ENCODE measurements at regions not wholly inside any gene's neighbourhood (a gene's known extent, or its start where the extent isn't known, plus 50 kb on each side); places are given as distances from the start of the nearest gene placed in this dataset.

DNA sequence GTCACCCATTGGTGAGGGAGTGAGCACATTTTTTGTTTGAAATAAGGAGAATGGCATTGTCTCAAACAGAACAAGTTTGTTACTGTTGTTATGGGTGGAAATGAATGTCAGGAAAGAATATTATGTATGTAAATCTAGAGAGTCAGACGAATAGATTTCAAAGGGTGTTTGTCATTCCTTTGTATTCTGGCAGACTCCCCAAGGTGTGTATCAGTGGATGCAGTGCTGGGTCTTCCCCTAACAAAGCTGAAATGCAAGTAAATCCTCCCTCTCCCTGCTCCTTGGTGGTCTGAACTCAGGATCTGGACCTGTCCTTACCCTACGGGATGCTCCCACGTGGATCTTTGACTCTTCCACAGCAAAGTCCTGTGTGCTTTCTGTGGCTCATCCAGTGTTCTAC, 139.5 kb upstream of the ZNF516 start:
- H3K27ac ChIP-seq = no peak overlapping the region

DNA sequence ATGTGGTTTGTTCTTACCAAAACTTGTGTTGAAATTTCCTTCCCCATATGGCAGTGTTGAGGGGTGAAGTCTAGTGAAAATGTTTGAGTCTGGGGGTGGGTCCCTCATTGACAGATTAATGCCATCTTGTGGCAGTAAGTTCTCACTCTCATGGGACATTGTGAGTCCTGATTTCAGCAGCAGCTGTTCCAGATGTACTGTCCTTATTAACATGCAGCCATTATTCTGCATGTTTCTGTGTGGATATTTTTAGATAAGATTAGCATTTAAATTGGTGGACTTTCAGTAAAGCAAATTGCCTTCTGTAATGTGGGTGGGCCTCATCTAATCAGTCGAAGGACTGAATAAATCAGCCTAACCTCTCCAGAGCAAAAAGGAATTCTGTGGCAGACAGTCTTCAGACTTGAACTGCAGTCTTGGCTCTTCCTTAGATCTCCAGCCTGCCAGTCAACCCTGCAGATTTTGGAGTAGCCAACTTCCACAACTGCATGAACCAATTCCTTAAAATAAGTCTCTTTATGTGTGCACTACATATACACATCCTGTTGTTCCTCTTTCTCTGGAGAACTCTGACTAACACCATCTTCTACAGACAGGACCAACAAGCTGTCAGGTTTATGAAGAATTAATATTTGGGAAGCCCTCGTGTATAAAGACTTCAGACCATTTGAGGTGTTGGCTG, 138.7 kb upstream of the ZNF516 start:
- TF ChIP-seq ZFX (IDR thresholded peaks at IDR 0.05; ENCODE audit: borderline replicate concordance) = no peak
- TF ChIP-seq, protein P1, sequence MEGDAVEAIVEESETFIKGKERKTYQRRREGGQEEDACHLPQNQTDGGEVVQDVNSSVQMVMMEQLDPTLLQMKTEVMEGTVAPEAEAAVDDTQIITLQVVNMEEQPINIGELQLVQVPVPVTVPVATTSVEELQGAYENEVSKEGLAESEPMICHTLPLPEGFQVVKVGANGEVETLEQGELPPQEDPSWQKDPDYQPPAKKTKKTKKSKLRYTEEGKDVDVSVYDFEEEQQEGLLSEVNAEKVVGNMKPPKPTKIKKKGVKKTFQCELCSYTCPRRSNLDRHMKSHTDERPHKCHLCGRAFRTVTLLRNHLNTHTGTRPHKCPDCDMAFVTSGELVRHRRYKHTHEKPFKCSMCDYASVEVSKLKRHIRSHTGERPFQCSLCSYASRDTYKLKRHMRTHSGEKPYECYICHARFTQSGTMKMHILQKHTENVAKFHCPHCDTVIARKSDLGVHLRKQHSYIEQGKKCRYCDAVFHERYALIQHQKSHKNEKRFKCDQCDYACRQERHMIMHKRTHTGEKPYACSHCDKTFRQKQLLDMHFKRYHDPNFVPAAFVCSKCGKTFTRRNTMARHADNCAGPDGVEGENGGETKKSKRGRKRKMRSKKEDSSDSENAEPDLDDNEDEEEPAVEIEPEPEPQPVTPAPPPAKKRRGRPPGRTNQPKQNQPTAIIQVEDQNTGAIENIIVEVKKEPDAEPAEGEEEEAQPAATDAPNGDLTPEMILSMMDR (IDR thresholded peaks at IDR 0.05) = no peak
- no peak overlapping the region for H3K27ac ChIP-seq

More for the DNA sequence above, 139.5 kb upstream of the ZNF516 start:
- TF ChIP-seq ZFX (IDR thresholded peaks at IDR 0.05; ENCODE audit: borderline replicate concordance) = no peak
- TF ChIP-seq, protein P1 (IDR thresholded peaks at IDR 0.05) = no peak

DNA sequence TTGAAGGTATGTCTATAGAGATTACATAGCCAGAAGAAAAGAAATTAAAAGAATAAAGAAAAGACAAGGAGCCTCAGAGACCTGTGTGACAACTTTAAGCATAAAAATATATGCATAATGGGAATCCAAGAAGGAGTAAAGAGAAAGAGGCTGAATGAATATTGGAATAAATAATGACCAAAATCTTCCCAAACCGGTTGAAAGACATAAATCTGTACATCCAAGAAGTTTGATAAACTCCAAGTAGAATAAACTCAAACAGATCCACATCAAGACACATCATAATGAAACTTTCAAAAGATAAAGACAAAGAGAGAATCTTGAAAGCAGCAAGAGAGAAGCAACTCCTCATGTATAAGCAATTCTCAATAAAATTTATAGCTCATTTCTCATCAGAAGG, 132.4 kb upstream of the ZNF516 start:
- H3K27ac ChIP-seq = no peak overlapping the region
- TF ChIP-seq ZFX (IDR thresholded peaks at IDR 0.05; ENCODE audit: borderline replicate concordance) = no peak
- TF ChIP-seq, protein P1 (IDR thresholded peaks at IDR 0.05) = no peak

DNA sequence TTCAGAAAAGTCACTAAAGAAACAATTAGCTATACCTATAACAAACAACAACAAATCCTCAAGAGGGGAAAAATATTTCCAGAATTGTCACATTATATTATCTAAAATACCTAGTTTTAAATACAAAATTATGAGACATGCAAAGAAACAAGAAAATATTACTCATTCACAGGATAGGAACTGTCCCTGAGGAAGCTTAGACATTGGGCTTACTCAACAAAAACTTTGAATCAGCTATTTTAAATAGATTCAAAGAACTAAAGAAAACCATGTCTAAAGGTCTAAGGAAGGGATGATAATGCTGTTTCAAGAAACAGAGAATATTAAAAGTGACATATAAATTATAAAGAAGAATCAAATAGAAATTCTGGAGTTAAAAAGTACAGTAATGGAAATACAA, 131.9 kb upstream of the ZNF516 start:
- TF ChIP-seq, protein P1 (IDR thresholded peaks at IDR 0.05) = no peak
- TF ChIP-seq ZFX (IDR thresholded peaks at IDR 0.05; ENCODE audit: borderline replicate concordance) = no peak

DNA sequence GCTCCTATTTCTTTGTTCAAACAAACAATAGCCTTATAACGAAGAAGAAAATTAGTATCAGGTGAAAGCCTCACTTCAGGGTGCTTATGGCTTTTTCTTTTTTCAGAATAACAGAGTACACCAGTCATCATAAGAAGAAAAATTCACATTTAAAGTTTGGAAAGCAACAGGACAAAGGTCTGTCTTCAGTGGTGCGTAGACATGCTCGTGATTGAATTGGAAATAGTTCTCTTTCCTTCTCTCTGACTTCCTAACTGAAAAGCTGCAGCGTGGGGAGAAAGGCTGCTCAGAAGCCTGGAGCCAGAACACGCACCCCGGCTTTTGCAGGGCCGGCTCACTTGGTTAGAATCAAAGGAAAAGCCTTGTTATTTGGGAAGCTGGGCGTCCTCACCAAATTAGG, 127.6 kb upstream of the ZNF516 start:
- TF ChIP-seq, protein P1 (IDR thresholded peaks at IDR 0.05) = no peak
- TF ChIP-seq ZFX (IDR thresholded peaks at IDR 0.05; ENCODE audit: borderline replicate concordance) = no peak
- H3K27ac ChIP-seq = no peak overlapping the region

More for the DNA sequence above, 131.9 kb upstream of the ZNF516 start:
- H3K27ac ChIP-seq = no peak overlapping the region

DNA sequence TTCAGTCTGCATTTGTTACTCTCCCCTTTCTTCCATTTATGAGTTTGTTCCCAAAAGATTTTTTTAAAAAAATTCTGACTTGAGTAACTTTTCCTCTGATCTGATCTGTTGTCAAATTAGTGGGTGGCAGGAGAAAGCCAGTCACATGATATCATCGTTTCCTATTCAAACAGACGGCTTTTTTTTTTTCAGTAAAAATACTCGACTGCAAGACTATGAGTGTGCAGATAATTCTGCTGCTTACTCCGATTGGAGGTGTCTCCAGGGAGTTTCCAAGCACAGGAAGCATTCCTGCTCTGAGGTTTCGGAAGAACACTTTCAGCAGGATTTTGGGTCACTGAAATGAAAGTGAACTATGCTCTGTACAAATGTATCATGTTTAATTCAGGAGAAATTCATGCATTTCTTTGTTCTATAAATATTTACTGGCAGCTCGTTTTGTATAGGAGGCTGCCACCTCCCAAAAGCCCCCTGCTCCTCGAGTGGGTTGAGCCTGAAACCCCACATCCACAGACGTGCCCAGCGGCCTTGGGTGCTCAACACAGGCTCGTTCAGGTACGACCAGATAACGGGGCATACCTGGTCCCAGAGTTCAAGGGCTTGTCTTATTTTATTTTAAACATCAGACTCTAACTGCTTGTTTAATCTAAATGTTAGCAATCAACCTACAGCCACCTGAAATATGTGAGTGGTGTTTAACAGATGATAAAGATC, 126.9 kb upstream of the ZNF516 start:
- H3K27ac ChIP-seq = no peak overlapping the region

More for the DNA sequence above, 126.9 kb upstream of the ZNF516 start:
- TF ChIP-seq ZFX (IDR thresholded peaks at IDR 0.05; ENCODE audit: borderline replicate concordance) = no peak
- TF ChIP-seq, protein P1 (IDR thresholded peaks at IDR 0.05) = no peak
